ENCODE measurements at regions not wholly inside any gene's neighbourhood (a gene's known extent, or its start where the extent isn't known, plus 50 kb on each side); places are given as distances from the start of the nearest gene placed in this dataset.

DNA sequence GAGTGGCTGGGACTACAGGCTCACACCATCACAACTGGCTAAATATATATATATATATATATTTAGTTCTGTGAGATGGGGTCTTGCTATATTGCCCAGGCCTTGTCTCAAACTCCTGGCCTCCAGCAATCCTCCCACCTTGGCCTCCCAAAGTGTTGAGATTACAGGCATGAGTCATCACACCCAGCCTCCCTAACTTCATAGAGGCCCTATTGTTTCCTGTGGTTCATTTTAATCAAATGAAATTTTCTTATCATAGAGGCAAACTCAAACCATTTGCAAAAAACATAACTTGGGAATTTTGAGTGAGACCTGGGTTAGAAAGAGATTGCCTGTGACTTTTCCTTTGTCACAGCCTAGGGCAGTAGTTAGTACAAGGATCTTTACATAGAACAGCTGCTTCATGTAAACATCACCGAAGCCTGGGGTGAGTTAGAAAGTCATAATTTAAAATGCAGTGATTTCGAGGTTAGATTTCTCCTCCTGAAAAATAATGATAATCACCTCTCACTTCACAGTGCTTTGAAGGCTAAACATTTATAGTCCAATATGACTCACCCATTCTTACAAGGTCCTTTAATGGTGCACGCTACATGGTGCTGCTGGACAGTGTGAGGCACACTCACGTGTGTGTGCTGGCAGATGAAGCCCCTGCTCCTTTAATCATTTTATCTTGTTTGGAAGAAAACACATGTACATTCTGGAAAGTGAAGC lies 188.9 kb downstream of the RHOU start:
- no peak for DNase-seq

DNA sequence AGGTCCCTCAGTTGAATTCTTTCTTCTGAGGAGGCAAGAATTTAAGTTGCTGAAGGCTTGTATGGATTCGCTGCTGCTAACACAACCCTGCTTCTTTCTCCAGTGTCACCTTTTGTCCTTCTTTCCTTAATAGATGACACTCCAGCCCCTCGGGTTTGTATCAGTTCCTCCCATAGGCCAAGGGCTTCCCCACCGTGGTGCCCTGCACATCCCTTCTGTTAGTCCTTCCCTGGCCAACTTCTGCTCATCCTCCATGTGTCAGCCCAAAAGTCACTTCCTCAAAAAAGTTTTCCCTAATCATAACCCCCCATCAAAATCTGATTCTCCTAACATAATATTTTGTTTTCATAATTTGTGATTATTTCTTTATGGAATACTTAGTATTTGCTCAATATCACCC lies 190.4 kb downstream of the RHOU start:
- no peak for DNase-seq

DNA sequence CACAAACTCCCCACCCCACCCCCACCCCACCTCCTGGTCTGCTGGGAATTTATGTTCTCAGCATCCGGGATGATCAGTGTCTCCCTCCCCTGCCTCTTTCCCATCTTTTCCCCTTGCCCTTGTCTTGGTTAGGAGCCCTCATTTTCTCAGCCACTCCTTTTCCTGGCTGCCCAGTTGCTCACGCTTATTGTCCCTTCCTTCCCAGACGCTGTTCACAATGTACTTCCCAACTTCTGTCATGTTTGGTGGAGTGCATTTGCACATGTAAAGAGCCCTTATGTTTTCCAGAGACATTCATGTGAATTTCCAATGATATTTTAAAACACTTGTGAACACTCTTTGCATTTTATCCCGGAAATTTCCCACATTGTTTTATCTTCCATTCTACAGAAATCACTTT lies 192.1 kb downstream of the RHOU start:
- no peak for DNase-seq

DNA sequence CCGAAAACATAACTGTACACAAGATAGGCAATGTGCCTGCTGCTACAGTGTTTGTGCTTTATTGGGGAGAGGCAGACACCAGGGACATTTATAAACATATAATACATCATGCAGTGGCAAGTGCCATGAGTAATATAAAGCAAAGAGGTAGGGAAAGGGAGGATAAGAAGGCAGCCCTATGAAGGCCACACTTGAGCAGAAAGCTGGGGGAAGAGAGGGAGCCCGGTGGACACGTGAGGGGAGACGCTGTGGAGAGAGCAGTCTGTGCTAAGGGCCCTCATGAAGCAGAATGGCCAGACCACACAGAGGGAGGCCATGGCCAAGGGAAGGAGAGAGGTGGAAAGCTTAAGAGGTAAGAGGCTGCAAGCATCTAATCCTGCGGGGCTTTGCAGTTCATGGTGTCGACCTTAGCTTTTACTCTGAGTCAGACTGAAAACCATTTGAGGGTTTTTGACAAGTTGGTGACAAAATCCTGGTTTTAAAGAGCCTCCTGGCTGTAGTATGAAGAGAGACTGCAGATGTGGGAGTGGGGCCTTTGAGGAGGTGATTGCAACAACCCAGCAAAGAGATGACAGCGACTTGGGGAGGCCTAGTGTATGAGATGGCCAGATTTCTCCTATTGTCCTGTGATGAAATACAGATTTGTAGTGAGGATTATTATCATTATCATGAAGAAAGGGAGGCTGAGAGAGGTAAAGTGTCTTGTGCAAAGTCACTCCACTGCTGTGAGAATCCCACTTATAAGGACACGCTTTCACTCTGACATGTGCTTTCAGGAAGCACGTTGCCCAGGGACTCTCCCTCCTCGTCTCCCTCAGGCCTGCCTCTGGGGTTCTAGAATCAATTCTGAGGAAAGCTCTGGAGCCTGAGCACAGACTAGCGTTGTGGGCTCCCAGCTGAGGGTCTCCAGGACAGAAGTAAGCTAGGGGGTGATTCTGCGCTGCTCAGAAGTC lies 192.9 kb downstream of the RHOU start:
- no peak for DNase-seq

DNA sequence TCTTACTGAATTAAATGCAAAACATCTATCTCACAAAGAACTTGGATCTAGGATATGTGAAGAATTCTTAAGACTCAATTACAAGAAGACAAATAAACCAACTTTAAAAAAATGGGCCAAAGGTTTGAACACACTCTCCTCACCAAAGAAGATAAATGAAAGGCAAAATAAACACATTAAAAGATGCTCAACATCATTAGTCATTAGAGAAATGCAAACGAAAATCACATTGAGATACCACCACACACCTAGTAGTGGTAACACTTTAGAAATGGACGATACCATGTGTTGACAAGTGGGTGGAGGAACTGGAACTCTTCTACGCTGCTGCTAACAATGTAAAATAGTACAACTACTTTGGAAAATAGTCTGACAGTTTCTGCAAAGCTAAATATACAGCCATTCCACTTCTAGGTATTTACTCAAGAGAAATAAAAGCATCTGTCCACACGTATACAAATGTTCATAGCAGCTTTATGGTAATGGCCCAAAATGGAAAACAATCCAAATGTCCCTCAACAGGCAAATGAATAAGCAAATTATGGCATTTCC lies 194.3 kb downstream of the RHOU start:
- no peak for DNase-seq

DNA sequence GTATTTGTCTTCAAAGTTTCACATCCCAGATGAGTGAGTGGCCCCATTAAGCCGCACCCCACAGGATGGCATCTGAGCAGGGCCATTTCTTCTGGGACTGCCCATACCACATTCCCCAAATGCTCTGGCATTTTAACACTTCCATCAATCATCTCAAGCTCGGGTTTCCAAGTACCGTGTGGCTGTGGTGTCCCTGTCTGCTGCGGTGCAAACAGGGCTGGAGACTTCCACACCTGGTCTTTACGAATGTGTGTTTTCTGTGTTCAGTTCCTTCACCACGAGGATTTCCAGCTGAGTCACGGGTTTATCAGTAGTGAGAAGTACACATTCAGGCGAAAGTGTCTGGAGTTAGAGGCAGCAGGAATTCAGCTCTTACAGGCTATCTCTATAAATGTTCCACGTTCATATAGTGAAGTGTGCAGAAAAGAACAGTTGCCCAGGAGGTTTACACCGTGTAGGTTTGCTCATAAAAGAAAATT lies 195.2 kb downstream of the RHOU start:
- no peak for DNase-seq

DNA sequence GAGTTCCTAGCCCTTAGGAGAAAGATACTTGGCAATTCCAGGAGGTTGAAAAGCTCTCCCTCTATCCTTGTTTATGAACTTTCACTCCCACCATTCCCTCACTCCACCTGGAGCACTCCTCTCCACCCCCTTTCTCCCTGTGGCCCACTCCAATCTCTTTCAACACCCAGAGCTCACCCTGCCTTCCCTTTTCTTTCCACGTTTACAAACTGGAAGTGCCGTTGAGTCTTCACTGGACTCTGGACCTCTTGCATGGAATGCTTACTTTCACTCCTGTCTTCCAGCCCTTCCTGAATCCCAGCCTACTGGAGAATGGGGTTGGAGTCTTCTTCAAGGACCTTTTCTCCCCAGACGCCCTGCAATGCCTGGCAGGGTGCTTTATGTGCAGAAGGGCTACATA lies 198.5 kb downstream of the RHOU start:
- no peak for DNase-seq

DNA sequence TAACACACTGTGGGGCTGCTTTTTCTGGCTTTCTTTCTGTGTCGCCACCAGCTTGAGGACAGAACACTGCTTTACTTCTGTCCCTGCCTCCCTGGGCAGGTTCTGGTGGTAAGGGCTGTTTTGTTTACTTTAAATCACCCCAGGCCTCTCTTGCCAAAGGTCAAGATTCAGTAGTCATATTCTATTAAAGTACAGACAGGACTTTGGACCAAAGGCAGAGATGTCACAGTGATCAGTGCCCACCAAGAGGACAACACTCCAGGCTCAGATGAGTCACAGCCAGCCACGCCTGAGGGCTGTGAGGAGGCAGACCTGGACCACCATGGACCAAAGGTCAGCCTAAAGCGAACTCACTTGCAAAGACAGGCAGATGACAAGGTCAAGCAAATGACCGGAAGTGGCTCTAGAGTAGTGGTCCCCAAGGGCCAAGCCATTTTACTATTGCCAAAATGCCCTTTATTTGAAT lies 200.0 kb downstream of the RHOU start:
- DNase-seq = no peak

DNA sequence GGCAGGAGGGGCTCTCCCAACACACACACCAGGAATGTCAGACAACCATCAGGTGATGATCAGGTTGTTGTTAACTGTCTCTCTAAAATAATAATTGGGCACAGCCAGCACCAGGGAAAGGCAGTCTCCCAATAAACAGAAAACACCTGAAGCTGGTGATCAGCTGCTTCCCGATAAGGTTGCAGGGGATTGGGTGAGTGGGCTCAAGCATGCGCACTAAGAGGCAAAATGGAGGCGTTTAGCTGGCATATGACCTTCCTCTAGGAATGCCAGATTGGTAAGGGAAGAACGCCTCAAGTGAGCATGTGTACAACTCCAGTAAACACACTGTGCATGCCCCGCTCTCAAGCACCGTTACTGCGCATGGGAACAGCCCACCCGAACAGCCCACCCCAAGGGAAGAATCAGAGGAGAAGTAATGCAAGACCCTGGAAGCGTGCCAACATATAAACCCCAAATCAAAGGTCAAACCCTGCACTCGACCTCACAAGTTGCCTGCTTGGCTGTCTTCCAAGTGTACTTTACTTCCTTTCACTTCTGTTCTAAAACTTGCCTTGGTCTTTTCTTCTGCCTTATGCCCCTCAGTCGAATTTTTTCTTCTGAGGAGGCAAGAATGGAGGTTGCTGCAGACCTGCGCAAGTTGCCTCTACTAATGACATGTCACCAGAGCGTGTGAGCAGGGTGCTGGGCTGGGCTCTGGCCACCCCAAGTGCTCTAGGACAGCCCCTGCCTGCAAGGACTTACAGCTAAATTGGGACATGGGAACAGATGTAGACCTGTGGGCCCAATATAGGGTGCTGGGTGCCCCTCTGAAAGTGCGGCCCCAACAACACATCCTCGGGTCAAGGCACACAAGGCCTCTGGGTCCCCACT lies 200.8 kb downstream of the RHOU start:
- no peak for DNase-seq

DNA sequence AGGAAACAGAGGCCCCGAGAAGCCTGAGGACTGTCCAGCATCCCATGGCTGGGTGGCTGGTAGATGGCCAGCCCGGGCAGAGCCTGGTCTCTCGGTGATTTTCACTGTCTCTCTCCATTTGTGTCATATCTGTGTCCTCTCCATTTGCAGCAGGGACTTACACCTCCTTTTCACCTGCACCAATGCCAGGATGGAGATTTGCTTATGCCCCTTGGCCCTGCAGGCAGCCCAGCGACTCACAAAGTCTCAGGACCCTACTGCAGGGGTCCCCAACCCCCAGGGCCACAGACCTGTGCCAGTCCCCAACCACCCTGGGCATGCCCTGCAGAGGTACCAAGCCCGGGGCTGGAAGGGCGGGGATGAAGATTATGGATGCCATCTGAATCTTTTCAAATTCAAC lies 201.6 kb downstream of the RHOU start:
- no peak for DNase-seq

DNA sequence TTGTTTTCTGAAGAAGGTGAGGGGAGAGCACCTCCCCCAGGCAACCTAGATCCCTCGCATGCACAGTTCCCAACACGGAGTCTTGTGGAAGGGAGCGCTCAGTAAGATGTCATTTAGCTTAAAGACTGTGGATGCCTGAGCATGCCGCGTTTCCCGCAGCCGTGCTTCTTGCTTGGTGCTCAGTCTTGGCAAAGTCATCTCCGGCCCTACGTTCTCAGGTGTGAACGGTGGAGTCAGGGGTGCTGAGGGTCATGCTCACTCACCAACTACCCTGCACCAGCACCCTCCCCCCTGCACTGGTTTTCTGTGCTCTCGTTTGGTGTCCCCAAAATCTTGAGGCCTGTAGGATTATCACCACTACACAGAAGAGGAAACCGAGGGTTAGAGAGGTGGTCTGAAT lies 202.1 kb downstream of the RHOU start:
- DNase-seq = no peak

DNA sequence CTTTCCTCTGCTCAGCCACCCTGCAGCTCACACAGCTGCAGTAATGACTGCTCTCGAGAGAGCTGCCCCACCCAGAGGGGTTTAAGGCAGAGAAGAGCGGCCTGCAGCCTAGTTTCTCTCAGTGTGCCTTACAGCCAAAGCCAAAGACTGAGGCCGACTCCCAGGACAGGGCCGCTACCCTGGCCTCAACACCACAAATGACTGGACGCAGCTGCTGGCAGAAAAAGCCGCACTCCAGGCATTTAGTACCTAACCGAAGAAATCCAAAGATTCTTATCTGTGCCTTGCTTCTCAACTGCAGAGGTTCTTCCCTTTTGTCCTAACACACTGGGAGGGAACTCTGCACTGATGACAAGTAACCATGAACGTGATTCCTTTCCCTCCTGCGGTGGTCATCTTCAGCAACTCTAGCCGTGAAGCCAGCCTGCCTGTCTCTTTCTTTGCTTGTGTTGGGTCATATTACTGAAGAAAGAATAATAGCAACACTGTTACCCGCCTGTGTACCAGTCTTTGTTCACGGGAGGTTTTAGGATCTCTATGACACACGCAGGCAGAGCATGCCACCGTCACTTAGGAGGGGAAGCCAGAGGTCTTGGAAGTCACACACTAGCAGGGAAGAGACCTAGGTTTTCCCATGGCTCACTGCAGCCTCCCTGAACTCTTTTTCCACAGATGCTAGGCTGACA lies 202.7 kb downstream of the RHOU start:
- peak; percentile 14 for DNase-seq

DNA sequence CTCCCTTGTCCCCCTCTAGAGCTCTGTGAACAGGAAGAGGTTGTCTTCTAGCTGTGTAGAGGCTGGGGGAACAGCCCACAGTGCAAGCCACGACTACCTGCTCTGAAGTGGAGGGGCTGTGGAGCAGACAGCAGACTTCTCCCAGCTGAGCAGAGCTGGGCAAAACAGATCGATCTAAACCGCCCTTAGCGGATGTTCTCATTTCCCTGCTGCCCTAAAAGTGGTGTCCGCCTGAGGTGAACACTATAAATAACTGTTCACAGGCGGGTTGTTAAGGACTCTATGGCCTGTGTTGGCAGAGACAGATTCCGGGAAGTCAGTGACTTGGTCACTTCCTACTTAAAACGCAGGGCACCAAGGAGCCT lies 203.2 kb downstream of the RHOU start:
- no peak for DNase-seq

DNA sequence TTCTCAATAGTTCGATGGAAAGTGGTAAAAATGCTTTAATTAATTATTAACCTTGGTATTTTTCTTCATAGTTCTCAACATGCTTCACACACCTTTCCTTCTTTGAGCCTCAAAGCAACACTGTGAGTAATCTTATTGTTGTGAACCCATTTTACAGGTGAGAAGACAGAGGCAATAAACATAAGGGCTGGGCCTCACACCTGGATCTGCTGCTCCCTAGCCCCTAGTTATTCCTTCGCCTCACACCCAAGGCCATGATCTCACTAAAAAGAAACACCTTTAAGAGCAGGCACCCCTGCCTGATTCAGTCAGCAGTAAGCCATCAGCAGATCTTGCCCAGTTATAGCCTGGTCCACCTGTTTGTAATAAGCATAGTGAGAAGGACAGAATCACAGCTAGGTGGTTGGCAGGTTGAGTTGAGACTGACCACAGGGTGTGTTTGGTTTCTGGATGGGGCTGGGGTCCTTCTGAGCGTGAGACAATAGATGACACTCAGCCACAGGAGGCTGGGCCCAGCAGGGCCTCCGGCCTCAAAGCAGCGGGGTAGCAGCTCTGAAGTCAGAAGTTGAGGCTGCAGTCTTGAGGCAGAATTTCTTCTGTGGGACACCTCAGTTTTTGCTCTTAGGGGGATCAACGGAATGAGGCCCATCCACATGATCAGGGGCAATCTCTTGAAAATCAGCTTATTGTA lies 203.9 kb downstream of the RHOU start:
- DNase-seq = no peak

DNA sequence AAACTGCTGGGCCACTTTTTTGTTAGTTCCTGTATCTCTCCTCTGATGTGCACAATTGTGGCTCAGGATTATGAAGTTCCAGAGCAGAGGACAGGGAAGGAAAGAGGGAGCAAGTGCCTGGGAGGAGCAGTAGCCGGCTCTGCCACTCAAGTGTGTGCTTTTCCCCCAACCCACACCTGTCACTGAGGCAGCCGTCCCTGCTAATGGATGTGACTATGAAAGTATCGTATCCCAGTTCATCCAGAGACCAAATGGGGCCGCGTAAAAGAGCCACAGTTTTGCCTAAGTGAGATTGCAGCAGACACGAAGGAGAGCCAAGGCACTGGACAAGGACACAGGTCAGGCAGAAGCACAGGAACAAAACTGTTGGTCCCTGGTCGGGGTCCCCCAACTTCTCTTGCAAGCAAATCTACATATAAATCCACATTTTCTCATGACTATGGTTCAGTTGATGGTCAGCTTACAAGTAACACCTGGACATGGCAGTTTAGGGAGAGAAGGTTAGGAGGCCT lies 204.7 kb downstream of the RHOU start:
- no peak for DNase-seq

DNA sequence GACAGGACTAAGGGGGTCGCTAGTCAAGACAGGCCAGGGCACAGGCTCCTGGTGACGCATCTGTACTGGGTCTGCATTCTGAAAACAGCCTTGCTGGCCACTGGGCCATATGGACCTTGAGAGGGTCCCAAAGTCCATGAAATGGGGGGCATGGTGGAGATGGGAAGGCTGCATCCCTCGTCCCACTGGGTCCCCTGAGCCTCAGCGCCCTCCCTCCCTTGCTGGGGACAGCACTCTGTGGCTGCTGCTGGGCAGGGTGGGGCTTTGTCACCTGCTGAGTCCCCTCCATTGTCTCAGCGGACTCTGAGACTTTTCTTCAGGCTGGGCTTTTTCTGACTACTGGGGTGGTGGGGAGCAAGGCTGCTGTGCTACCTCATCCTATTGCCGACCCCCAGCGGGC lies 205.2 kb downstream of the RHOU start:
- DNase-seq = no peak

DNA sequence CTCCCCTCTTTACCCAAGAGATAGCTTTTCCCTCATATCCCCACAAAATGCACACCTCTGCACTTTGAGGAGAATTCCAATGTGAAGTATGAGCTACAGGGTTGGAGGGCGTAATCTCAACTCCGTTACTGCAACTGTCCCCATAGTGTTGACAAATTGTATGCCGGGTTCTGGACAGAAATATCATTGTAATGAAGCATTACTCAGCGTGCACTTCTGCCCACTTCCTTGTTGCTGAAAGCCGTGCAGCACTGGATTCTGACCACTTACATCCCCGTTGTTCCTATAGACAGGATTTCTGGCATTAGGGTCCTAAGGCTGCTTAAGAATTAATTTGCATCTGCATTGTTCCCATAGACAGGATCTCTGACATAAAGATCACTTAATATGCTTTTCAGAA lies 205.6 kb downstream of the RHOU start:
- DNase-seq = no peak

DNA sequence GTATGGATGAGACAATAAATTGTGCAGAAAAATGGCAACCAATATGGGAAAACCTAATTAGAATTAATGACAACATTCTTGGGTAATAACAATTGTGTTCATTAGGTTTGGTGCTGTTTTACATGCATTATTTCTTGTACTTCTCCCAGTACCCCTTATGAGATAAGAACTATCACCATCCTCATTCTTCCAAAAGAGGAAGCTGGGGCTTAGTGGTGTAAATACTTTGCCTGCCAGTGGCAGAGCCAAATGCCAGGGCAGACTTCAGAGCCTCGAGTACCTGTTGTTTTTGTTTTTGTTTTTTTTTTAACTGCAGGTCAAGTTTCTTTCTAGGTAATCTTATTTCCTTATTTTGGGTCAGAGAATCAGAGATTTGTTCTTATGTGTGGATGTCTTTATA lies 206.4 kb downstream of the RHOU start:
- no peak for DNase-seq

DNA sequence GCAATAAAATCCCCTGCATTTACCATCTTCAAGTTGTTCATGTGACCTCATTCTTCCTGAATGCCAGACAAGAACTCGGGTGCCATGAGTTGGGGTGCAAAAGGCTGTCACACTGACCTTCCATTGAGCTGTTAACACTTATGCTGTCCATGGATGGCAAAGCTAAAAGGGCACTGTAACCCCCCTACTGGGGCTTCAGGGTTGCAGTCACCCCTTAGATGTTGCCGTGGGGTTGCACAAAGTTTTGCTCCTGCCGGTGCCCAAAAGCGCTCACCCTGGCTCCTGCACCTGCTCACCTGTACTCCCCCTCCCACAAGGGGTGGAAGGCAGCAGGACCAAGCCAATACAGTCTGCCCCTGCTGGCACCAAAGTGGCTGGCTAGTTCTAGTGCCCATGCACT lies 208.2 kb downstream of the RHOU start:
- no peak for DNase-seq

DNA sequence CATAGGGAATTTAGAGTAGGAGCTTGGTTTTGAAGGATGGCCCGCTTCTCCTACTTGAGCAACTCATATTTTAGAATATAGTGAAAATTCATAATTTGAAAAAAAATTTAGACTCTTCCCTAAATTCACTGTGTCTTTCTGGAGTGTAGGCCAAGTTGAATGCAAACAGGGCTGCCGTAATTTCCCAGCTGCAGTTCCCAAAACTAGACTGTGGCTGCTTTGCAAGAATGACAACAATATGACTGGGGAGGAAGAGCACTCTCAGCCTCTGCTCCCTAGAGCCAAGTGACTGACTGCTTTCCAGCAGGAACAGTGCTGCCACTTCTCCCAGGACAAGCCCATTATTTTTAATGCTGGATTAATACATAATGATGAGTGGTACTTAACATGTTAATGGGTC lies 209.0 kb downstream of the RHOU start:
- no peak for DNase-seq

DNA sequence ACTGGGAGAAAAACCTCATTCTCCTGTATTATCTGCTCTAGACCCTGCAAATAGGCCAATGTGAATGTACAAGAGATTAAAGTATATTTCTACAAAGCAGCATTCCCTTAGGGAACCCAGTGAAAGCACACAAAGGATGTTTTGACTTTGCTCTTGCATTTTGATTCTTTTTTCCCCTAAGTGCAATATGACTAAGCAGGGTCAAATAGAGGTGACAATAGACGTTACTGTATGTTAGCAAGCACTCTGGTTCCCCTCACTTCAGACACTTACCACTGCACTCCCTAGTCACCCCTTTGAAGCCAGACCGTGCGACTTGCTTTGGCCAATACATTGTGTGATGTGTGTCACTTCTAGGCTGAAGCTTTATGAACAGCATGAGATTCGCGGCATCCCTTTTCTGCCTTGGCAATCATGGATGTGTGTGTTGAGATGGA lies 209.7 kb downstream of the RHOU start:
- DNase-seq = no peak
